Activated CD4-positive, alpha-beta memory T cell treated with anti-CD3 and anti-CD28 coated beads for 36 hours (primary cell): ENCODE measurements at regions not wholly inside any gene's neighbourhood (a gene's known extent, or its start where the extent isn't known, plus 50 kb on each side); places are given as distances from the start of the nearest gene placed in this dataset.

Source experiments
- CTCF ChIA-PET: fragments of 350-600 bp; sonication (Branson Sonifier 250); formaldehyde crosslinking; loops from one replicate; lab custom pipeline; 2021; ENCODE audit warnings: antibody characterized with exemption, inconsistent platforms; lab: Charles Lee
- POLR2A ChIA-PET: fragments of 350-600 bp; sonication (Branson Sonifier 250); formaldehyde crosslinking; loops from one replicate; lab custom pipeline; 2021; ENCODE audit warnings: antibody characterized with exemption; lab: Charles Lee
- DNase-seq: peaks from one replicate; pipeline ENCODE4 v3.0.0-alpha.2; 2020
- H3K27ac Mint-ChIP-seq: one replicate; pipeline ENCODE4 v1.8.0; 2021; ENCODE audit warnings: mixed read lengths
- H3K27me3 Mint-ChIP-seq: one replicate; pipeline ENCODE4 v1.8.0; 2021; ENCODE audit warnings: mixed read lengths
- H3K36me3 Mint-ChIP-seq: one replicate; pipeline ENCODE4 v1.8.0; 2021; ENCODE audit warnings: mixed read lengths
- H3K4me1 Mint-ChIP-seq: one replicate; pipeline ENCODE4 v1.8.0; 2021; ENCODE audit warnings: low read depth, mixed read lengths
- H3K4me3 Mint-ChIP-seq: one replicate; pipeline ENCODE4 v1.8.0; 2021; ENCODE audit warnings: mild to moderate bottlenecking, mixed read lengths
- H3K9me3 Mint-ChIP-seq: one replicate; pipeline ENCODE4 v1.8.0; 2021; ENCODE audit warnings: mixed read lengths
- intact Hi-C: fragments of 100-400 bp; cut with micrococcal nuclease; formaldehyde crosslinking; loops from one replicate; pipeline ENCODE4 v1.15.1; 2023

- intact Hi-C loops: no loop called here
- peaks cover 8% of the 10 kb centered on the region for H3K27me3 Mint-ChIP-seq
Observed at GRCh38 chr2:898319-898718, 52.3 kb upstream of the SNTG2 start.

GRCh38 chr2:897091-897490, 53.6 kb upstream of the SNTG2 start:
- ChIA-PET CTCF (no interaction called here), POLR2A (no interaction called here)
- DNase-seq: no peak
- peaks cover 14% of the 10 kb centered on the region for H3K27me3 Mint-ChIP-seq
- H3K9me3 Mint-ChIP-seq: peaks cover 33% of the 10 kb centered on the region
- H3K4me1 Mint-ChIP-seq: no peaks in the 10 kb centered on the region
- H3K4me3 Mint-ChIP-seq: no peak overlapping the region
- H3K27ac Mint-ChIP-seq: no peak overlapping the region
- H3K36me3 Mint-ChIP-seq: peaks cover 8% of the 10 kb centered on the region
- intact Hi-C loops: no loop called here

More at GRCh38 chr2:898319-898718, 52.3 kb upstream of the SNTG2 start:
- CTCF ChIA-PET: no interaction called here
- DNase-seq: no peak
- POLR2A ChIA-PET: no interaction called here
- Mint-ChIP-seq H3K27ac (no peak overlapping the region), H3K4me3 (no peak overlapping the region), H3K36me3 (peaks cover 8% of the 10 kb centered on the region), H3K9me3 (peaks cover 36% of the 10 kb centered on the region), H3K4me1 (no peaks in the 10 kb centered on the region)

GRCh38 chr2:893311-893710, 57.3 kb upstream of the SNTG2 start:
- intact Hi-C loops: no loop called here
- no peak overlapping the region for H3K4me3 Mint-ChIP-seq
- ChIA-PET CTCF (no interaction called here), POLR2A (no interaction called here)
- no peak for DNase-seq
- H3K4me1 Mint-ChIP-seq: no peaks in the 10 kb centered on the region
- peaks cover 5% of the 10 kb centered on the region for H3K36me3 Mint-ChIP-seq
- peaks cover 27% of the 10 kb centered on the region for H3K9me3 Mint-ChIP-seq
- H3K27ac Mint-ChIP-seq: no peak overlapping the region
- H3K27me3 Mint-ChIP-seq: peaks cover 31% of the 10 kb centered on the region

- H3K27ac Mint-ChIP-seq: no peak overlapping the region
- CTCF ChIA-PET: no interaction called here
- POLR2A ChIA-PET: no interaction called here
- peaks cover 31% of the 10 kb centered on the region for H3K27me3 Mint-ChIP-seq
- peaks cover 26% of the 10 kb centered on the region for H3K9me3 Mint-ChIP-seq
- DNase-seq: no peak
- intact Hi-C loops: no loop called here
- no peak overlapping the region for H3K4me3 Mint-ChIP-seq
- peaks cover 5% of the 10 kb centered on the region for H3K36me3 Mint-ChIP-seq
- no peaks in the 10 kb centered on the region for H3K4me1 Mint-ChIP-seq
Observed at GRCh38 chr2:892892-893291, 57.8 kb upstream of the SNTG2 start.

- H3K4me1 Mint-ChIP-seq: no peaks in the 10 kb centered on the region
- H3K4me3 Mint-ChIP-seq: no peak overlapping the region
- peaks cover 21% of the 10 kb centered on the region for H3K9me3 Mint-ChIP-seq
- DNase-seq: no peak
- intact Hi-C loops: no loop called here
- peaks cover 5% of the 10 kb centered on the region for H3K36me3 Mint-ChIP-seq
- H3K27ac Mint-ChIP-seq: no peak overlapping the region
- H3K27me3 Mint-ChIP-seq: peaks cover 33% of the 10 kb centered on the region
- CTCF ChIA-PET: no interaction called here
- POLR2A ChIA-PET: no interaction called here
Observed at GRCh38 chr2:892401-892800, 58.2 kb upstream of the SNTG2 start.

GRCh38 chr2:891734-892133, 58.9 kb upstream of the SNTG2 start:
- H3K27ac Mint-ChIP-seq: no peak overlapping the region
- intact Hi-C loops: no loop called here
- no peak for DNase-seq
- POLR2A ChIA-PET: no interaction called here
- H3K27me3 Mint-ChIP-seq: peaks cover 34% of the 10 kb centered on the region
- H3K4me3 Mint-ChIP-seq: no peak overlapping the region
- CTCF ChIA-PET: no interaction called here
- H3K4me1 Mint-ChIP-seq: no peaks in the 10 kb centered on the region
- peaks cover 15% of the 10 kb centered on the region for H3K9me3 Mint-ChIP-seq
- H3K36me3 Mint-ChIP-seq: peaks cover 5% of the 10 kb centered on the region

GRCh38 chr2:890791-891190, 59.9 kb upstream of the SNTG2 start:
- DNase-seq: no peak
- CTCF ChIA-PET: no interaction called here
- Mint-ChIP-seq H3K36me3 (peaks cover 3% of the 10 kb centered on the region), H3K9me3 (peaks cover 6% of the 10 kb centered on the region), H3K27ac (no peak overlapping the region), H3K4me3 (no peak overlapping the region), H3K4me1 (no peaks in the 10 kb centered on the region), H3K27me3 (peaks cover 35% of the 10 kb centered on the region)
- POLR2A ChIA-PET: no interaction called here
- intact Hi-C loops: no loop called here

GRCh38 chr2:890214-890613, 60.4 kb upstream of the SNTG2 start:
- Mint-ChIP-seq H3K27me3 (peaks cover 35% of the 10 kb centered on the region), H3K4me1 (no peaks in the 10 kb centered on the region), H3K27ac (no peak overlapping the region), H3K36me3 (no peaks in the 10 kb centered on the region), H3K4me3 (no peak overlapping the region), H3K9me3 (peaks cover 2% of the 10 kb centered on the region)
- intact Hi-C loops: no loop called here
- no peak for DNase-seq
- ChIA-PET POLR2A (no interaction called here), CTCF (no interaction called here)

- Mint-ChIP-seq H3K36me3 (no peaks in the 10 kb centered on the region), H3K4me1 (no peaks in the 10 kb centered on the region), H3K27ac (no peak overlapping the region), H3K27me3 (peaks cover 44% of the 10 kb centered on the region), H3K4me3 (no peak overlapping the region), H3K9me3 (no peaks in the 10 kb centered on the region)
- CTCF ChIA-PET: no interaction called here
- DNase-seq: no peak
- POLR2A ChIA-PET: no interaction called here
- intact Hi-C loops: no loop called here
Observed at GRCh38 chr2:888906-889566, 61.6 kb upstream of the SNTG2 start.

- Mint-ChIP-seq H3K27ac (no peak overlapping the region), H3K4me1 (no peaks in the 10 kb centered on the region), H3K36me3 (no peaks in the 10 kb centered on the region), H3K9me3 (no peaks in the 10 kb centered on the region), H3K4me3 (no peak overlapping the region), H3K27me3 (peaks cover 43% of the 10 kb centered on the region)
- no peak for DNase-seq
- intact Hi-C loops: no loop called here
- POLR2A ChIA-PET: no interaction called here
- CTCF ChIA-PET: no interaction called here
Observed at GRCh38 chr2:888211-888801, 62.3 kb upstream of the SNTG2 start.

GRCh38 chr2:887639-888038, 63.0 kb upstream of the SNTG2 start:
- H3K36me3 Mint-ChIP-seq: no peaks in the 10 kb centered on the region
- H3K9me3 Mint-ChIP-seq: no peaks in the 10 kb centered on the region
- ChIA-PET CTCF (no interaction called here), POLR2A (no interaction called here)
- H3K4me1 Mint-ChIP-seq: no peaks in the 10 kb centered on the region
- no peak overlapping the region for H3K27ac Mint-ChIP-seq
- DNase-seq: no peak
- no peak overlapping the region for H3K4me3 Mint-ChIP-seq
- intact Hi-C loops: no loop called here
- peaks cover 38% of the 10 kb centered on the region for H3K27me3 Mint-ChIP-seq

GRCh38 chr2:886072-887022, 64.3 kb upstream of the SNTG2 start:
- intact Hi-C loops: no loop called here
- H3K4me3 Mint-ChIP-seq: no peak overlapping the region
- H3K4me1 Mint-ChIP-seq: no peaks in the 10 kb centered on the region
- no peak for DNase-seq
- H3K27me3 Mint-ChIP-seq: peaks cover 26% of the 10 kb centered on the region
- no peaks in the 10 kb centered on the region for H3K36me3 Mint-ChIP-seq
- POLR2A ChIA-PET: no interaction called here
- no peak overlapping the region for H3K27ac Mint-ChIP-seq
- H3K9me3 Mint-ChIP-seq: no peaks in the 10 kb centered on the region
- CTCF ChIA-PET: no interaction called here
